GM21423 (cell line): ENCODE measurements at regions not wholly inside any gene's neighbourhood (a gene's known extent, or its start where the extent isn't known, plus 50 kb on each side); places are given as distances from the start of the nearest gene placed in this dataset.
A peak's percentile ranks its signal among the peaks of the same experiment; 100 is the strongest.

ENCODE experiments used
- ATAC-seq: cut with Tn5 transposase; IDR thresholded peaks from one replicate; pipeline ENCODE4 v1.9.1; 2021; ENCODE audit warnings: mild to moderate bottlenecking, moderate library complexity; ENCODE audit not compliant: unreplicated experiment

DNA sequence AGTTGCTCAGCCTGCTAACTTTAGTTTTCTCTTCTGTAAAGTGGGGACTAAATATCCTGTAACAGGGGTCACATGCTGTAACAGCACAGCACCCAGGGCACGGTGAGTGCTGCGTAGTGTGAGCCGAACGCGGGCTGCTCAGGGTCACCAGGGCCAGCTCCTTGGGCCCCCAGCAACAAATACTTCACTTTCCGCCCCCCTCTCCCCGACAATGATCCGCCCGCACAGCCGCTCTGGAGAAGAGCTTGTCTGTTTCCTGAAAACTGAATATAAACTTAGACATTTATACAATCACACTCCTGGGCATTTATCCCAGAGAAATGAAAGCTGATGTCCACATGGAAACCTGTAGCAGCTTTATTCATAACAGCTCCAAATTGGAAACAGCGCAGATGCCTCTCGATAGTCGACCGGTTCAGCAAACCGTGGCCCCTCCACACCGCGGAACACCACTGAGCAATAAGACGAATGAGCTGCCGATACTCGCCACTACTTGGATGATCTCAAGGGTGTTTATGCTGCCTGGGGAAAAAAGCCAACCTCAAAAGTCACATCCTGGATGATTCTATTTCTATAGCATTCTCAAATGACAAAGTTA lies 267.2 kb downstream of the PARN start:
- ATAC-seq, result no peak

DNA sequence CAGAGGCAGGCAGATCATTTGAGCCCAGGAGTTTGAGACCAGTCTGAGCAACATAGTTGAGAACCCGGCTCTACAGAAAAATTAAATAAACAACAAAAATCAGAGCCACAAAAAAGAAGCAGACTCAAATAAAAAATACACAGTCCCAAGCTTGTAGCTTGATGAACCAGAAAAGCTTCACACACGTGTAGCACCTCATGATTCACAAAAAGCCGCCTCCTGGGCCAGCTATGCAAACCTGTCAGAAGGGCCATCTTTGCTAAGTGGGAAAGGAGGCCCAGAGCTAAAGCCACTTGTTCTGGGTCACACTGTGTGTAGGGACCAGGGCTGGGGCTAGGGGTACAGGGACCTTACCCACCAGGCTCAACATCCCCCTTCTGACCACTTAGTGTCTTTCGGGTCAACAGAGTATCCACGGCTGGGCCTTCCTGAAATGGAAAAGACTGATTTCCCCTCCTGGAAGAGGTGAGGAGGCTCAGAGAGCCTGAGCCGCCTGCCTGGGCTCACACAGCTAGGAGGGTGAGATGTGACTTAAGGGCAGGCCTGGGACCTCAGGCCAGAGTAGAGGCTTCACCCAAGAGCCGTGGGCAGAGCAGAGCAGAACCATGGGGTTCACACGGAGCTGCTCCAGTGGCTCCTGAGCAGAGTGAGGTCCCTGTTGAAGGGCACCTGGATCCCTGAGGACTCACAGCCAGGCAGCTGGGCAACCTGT lies 269.6 kb downstream of the PARN start:
- ATAC-seq, result no peak

DNA sequence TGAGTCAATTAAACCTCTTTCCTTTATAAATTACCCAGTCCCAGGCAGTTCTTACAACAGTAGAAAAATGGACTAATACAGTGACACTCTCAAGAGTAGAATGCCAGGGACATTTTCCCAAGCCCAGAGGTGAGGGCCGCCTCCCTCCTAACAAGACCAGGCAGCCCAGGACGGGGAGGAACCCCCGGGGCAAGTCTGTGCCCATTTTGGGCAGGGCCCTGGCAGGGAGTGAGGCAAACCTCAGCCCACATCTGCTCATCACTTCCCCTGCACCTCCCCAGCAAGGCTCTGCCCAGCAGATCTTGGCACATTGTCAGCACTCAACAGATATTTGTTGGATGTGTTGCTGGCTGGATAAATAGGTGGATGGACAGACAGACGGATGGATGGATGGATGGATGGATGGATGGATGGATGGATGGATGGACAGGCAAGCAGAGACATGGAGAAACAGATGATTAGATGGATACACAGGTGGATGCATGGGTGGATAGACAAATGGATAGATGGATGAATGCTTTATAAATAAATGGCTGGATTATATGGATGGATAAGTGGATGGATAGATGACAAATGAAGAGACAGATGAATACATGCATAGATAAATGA lies 271.3 kb downstream of the PARN start:
- ATAC-seq, result no peak

GRCh38 chr16:14357328-14357727 lies 272.7 kb downstream of the PARN start:
- ATAC-seq, result no peak

DNA sequence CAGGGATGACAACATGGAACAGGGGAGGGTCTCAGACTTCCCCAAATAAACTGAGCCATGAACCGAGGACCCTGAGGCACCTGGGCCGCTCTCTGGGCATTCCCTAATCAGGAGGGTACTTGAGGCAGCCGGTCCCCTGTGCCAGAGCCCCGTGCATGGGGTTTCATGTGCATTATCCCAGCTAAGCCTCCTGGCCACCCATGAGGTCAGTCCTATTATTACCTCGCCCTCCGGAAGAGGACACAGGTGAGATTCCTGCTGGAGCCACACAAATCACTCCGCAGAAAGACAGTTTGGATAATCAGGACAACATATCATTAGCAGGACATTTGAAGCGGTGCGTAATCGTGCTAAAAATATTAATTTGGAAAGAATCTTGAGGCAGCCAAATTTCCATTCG lies 274.0 kb downstream of the PARN start:
- ATAC-seq, result no peak

- ATAC-seq, result peak; percentile 90
Observed at GRCh38 chr16:14354561-14355351, 275.3 kb downstream of the PARN start.

GRCh38 chr16:14353340-14353739 lies 276.7 kb downstream of the PARN start:
- no peak for ATAC-seq

DNA sequence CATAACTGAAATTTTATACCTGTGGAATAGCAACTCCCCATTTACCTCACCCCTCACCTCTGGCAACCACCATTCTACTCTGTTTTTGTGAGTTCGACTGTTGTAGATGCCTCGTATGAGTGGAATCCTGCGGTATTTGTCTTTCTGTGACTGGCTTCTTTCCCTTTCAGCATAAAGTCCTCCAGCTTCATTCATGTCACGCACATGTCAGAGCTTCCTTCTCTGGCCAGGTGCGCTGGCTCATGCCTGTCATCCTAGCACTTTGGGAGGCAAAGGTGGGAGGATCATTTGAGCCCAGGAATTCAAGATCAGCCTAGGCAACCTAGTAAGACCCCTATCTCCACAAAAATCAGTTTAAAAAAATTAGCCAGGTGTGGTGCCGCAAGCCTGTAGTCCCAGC lies 278.4 kb downstream of the PARN start:
- no peak for ATAC-seq

GRCh38 chr16:14350626-14351025 lies 279.4 kb downstream of the PARN start:
- ATAC-seq, result no peak

DNA sequence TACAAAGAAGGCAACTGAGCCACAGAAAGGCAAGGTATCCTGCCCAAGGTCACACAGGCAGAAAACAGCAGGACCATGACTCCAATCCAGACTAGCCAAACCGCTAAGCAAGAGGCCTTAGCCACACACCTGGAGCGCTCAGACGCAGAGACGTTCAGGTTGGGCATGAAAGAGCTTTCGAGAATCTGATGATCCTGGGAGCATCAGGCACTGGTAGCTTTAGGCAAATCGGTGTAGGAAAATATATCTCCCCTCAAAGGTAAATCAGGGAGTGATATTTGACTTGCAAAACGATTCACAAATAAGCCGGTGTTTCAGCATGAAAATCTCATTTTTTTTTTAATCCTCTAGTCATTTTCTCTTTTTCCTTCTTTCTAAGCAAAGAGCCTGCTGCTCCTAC lies 279.0 kb downstream of the MRTFB start:
- no peak for ATAC-seq

DNA sequence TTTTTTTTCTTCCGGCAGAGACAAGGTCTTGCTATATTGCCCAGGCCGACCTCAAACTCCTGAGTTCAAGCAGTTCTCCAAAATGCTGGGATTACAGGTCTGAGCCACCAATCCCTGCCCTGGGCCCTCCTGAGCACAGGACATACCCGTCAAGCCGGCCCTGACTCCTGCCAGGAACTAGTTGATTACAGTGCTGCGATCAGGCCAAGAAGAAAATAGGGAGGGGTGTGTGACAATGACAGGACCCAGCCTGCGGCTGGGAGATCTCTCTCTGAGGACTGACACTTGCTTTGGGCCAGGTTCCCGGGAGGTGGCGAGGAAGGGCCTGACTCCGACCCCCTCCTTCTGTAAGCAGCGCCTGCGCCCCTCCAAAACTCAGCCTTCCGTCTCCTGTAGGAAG lies 276.6 kb downstream of the MRTFB start:
- ATAC-seq, result no peak

GRCh38 chr16:14346278-14347142 lies 275.4 kb downstream of the MRTFB start:
- ATAC-seq, result no peak

DNA sequence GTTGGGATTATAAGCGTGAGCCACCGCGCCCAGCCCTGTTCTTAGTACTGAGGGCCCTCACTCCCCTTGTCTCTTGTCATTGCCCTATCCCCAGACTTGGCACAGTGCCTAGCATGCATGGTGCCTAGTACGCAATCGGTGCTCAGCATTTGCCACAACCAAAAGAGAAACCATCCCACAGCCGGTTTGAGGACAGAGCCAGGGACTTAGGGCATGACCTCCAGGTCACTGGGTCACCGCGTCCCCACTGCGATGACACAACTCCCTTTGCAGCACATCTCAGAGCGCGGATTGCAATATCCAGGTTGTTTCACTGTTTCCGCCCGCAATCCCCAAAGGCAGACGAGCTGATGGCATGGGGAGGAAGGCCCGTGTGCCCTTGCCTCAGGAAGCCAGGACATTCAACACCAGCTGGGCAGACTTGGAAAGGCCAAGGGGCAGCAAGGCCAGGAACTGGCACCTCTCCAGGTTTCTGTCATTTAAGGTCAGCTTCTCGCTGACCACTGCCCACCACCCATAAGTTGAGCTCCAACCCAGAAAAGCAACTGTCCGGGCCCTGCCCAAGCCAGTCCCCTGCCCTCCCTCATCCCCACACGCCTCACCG lies 274.5 kb downstream of the MRTFB start:
- ATAC-seq, result no peak

GRCh38 chr16:14344945-14345344 lies 273.8 kb downstream of the MRTFB start:
- no peak for ATAC-seq

DNA sequence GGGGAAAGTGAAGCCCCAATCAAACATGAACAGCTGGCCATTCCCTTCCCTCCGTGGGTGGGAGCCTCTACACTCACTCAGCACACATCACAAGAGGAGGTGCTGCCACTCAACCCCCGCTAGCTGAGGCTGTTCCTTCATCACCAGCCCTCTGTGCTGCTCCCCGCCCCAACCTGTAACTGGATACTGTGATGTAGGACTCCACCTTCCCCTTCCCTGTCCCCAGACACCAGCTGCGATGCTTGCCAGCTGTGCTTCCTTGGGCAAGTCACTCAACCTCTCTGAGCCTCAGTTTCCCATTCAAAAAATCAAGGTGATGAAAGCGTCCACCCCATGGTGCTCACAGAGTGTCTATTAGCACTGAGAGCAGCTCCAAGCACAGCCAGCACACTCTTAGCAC lies 273.2 kb downstream of the MRTFB start:
- ATAC-seq, result no peak

DNA sequence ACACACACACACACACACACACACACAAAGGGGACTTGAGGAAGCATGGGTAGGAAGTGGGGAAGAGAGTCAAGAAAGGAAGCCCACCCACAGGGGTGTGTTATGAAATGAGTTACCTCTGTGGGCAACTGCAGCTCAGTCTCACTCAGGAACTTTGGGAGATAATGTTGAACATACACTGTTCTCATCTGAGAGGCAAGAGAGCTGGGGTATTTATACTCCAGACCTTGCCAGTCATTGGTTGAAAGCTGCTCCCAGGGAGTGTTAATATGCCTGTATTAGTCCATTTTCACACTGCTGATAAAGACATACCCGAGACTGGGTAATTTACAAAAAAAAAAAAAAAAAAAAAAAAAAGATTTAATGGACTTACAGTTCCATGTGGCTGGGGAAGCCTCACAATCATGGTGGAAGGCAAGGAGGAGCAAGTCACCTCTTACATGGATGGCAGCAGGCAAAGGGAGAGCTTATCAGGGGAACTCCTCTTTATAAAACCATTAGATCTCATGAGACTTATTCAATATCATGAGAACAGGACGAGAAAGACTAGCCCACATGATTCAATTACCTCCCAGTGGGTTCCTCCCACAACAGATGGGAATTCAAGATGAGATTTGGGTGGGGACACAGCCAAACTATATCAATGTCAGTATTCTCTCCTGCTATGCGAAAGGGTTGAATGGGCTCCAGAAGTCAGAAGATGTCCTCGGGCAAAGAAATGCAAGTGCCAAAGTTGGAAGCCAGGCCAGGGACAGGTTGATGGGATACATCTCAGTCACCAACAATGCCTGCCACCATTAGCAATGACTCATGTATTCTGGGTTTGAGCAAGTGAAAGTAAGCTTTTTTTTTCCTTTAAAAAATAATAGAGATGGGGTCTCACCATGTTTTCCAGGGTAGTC lies 270.5 kb downstream of the MRTFB start:
- ATAC-seq, result no peak

GRCh38 chr16:14339694-14340093 lies 268.6 kb downstream of the MRTFB start:
- ATAC-seq, result no peak

DNA sequence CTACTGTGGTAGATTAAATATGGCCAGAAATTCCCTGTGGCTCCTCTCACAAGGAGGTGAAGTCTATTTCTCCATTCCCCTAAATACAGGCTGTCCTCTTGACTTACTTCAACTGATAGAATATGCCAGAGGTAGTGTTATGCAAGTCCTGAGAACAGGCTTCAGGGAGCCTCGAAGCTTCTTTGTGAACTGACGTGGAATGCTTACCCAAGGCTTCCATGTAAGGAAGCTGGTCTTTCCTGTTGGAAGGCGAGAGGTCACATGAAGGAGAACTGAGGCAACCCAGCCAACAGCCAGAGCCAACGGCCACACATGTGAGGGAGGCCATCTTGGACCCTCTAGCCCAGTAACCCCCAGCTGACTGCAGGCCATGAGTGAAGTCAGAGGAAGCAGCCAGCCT lies 267.9 kb downstream of the MRTFB start:
- ATAC-seq, result no peak

- no peak for ATAC-seq
Observed at GRCh38 chr16:14338236-14338635, 267.1 kb downstream of the MRTFB start.
